T-helper 1 cell treated with Interleukin-12 subunit alpha and Interleukin-12 subunit beta and Interleukin-4 antibody, amounts not matched to agents 30 ng/mL and 1 ng/mL, for 36 hours (primary cell): ENCODE measurements at regions not wholly inside any gene's neighbourhood (a gene's known extent, or its start where the extent isn't known, plus 50 kb on each side); places are given as distances from the start of the nearest gene placed in this dataset.
"Not testable (repeated sequence)": the region's sequence is repeated elsewhere in the genome, so short reads cannot be mapped to it uniquely, and the experiment has no call there.

Experiments
- intact Hi-C: fragments of 100-400 bp; cut with micrococcal nuclease; formaldehyde crosslinking; loops from one replicate; pipeline ENCODE4 v1.15.1; 2024

GRCh38 chrY:8151561-8151960 is 1185.7 kb upstream of the TSPY4 start:
- intact Hi-C loops: no loop called here

GRCh38 chrY:8128578-8128977 is 1208.7 kb upstream of the TSPY4 start:
- intact Hi-C loops: no loop called here

GRCh38 chrY:8125907-8126571 is 1211.2 kb upstream of the TSPY4 start:
- intact Hi-C loops: no loop called here

- intact Hi-C loops: no loop called here
These were observed 1210.3 kb upstream of the AMELY start for GRCh38 chrY:8121825-8122224.

GRCh38 chrY:8094429-8094828 is 1182.9 kb upstream of the AMELY start:
- intact Hi-C loops: no loop called here

GRCh38 chrY:8092926-8093325 is 1181.4 kb upstream of the AMELY start:
- intact Hi-C loops: no loop called here

- intact Hi-C loops: no loop called here
These were observed 1174.4 kb upstream of the AMELY start for GRCh38 chrY:8085925-8086324.

- intact Hi-C loops: no loop called here
These were observed 1172.6 kb upstream of the AMELY start for GRCh38 chrY:8084192-8084591.

- intact Hi-C loops: no loop called here
These were observed 1169.6 kb upstream of the AMELY start for GRCh38 chrY:8081151-8081550.

- intact Hi-C loops: no loop called here
These were observed 1153.7 kb upstream of the AMELY start for GRCh38 chrY:8065220-8065619.

GRCh38 chrY:8064500-8064899 is 1152.9 kb upstream of the AMELY start:
- intact Hi-C loops: no loop called here

GRCh38 chrY:8063973-8064372 is 1152.4 kb upstream of the AMELY start:
- intact Hi-C loops: no loop called here

GRCh38 chrY:8058613-8059012 is 1147.1 kb upstream of the AMELY start:
- intact Hi-C loops: no loop called here

GRCh38 chrY:8051340-8051739 is 1139.8 kb upstream of the AMELY start:
- intact Hi-C loops: no loop called here

GRCh38 chrY:8041238-8041637 is 1129.7 kb upstream of the AMELY start:
- intact Hi-C loops: no loop called here

- intact Hi-C loops: no loop called here
These were observed 1125.0 kb upstream of the AMELY start for GRCh38 chrY:8036563-8036962.

- intact Hi-C loops: no loop called here
These were observed 1124.1 kb upstream of the AMELY start for GRCh38 chrY:8035653-8036052.

GRCh38 chrY:8034673-8035072 is 1123.1 kb upstream of the AMELY start:
- intact Hi-C loops: no loop called here

- intact Hi-C loops: no loop called here
These were observed 1121.6 kb upstream of the AMELY start for GRCh38 chrY:8033200-8033599.

- intact Hi-C loops: no loop called here
These were observed 1109.0 kb upstream of the AMELY start for GRCh38 chrY:8020540-8020939.

- intact Hi-C loops: no loop called here
These were observed 1100.0 kb upstream of the AMELY start for GRCh38 chrY:8011515-8011914.

GRCh38 chrY:8004196-8004595 is 1092.6 kb upstream of the AMELY start:
- intact Hi-C loops: no loop called here

GRCh38 chrY:7996726-7997125 is 1085.2 kb upstream of the AMELY start:
- intact Hi-C loops: no loop called here

GRCh38 chrY:7994781-7995180 is 1083.2 kb upstream of the AMELY start:
- intact Hi-C loops: not testable (repeated sequence)
